SW 1271 (cell line): ENCODE measurements at regions not wholly inside any gene's neighbourhood (a gene's known extent, or its start where the extent isn't known, plus 50 kb on each side); places are given as distances from the start of the nearest gene placed in this dataset.

ENCODE experiments used
- DNase-seq, 2 experiments: peaks; one replicate each; lab custom pipeline; 2025; lab: John Stamatoyannopoulos, UW

GRCh38 chr11:115927823-115928329 is 423.7 kb upstream of the CADM1 start:
- DNase-seq, result no peak

GRCh38 chr11:115926601-115927000 is 422.4 kb upstream of the CADM1 start:
- DNase-seq, result no peak

- DNase-seq, result no peak
Observed at GRCh38 chr11:115926138-115926537, 421.9 kb upstream of the CADM1 start.

- DNase-seq, result no peak
Observed at GRCh38 chr11:115925568-115926090, 421.4 kb upstream of the CADM1 start.

- DNase-seq, result no peak
Observed at GRCh38 chr11:115924744-115925567, 420.7 kb upstream of the CADM1 start.

GRCh38 chr11:115922876-115923275 is 418.7 kb upstream of the CADM1 start:
- DNase-seq, result no peak

GRCh38 chr11:115921986-115922385 is 417.8 kb upstream of the CADM1 start:
- no peak for DNase-seq

- no peak for DNase-seq
Observed at GRCh38 chr11:115921540-115921939, 417.3 kb upstream of the CADM1 start.

- no peak for DNase-seq
Observed at GRCh38 chr11:115920841-115921480, 416.7 kb upstream of the CADM1 start.

- DNase-seq, result no peak
Observed at GRCh38 chr11:115920092-115920461, 415.9 kb upstream of the CADM1 start.

GRCh38 chr11:115919341-115920091 is 415.3 kb upstream of the CADM1 start:
- no peak for DNase-seq

- DNase-seq, result no peak
Observed at GRCh38 chr11:115918576-115918975, 414.4 kb upstream of the CADM1 start.

GRCh38 chr11:115916608-115917007 is 412.4 kb upstream of the CADM1 start:
- DNase-seq, result no peak

GRCh38 chr11:115912484-115912945 is 408.3 kb upstream of the CADM1 start:
- no peak for DNase-seq

- no peak for DNase-seq
Observed at GRCh38 chr11:115911613-115912346, 407.6 kb upstream of the CADM1 start.

- no peak for DNase-seq
Observed at GRCh38 chr11:115910379-115910778, 406.2 kb upstream of the CADM1 start.

- DNase-seq, result no peak
Observed at GRCh38 chr11:115906171-115906570, 402.0 kb upstream of the CADM1 start.

GRCh38 chr11:115905341-115906000 is 401.3 kb upstream of the CADM1 start:
- DNase-seq, result no peak

- no peak for DNase-seq
Observed at GRCh38 chr11:115903179-115903578, 399.0 kb upstream of the CADM1 start.

GRCh38 chr11:115901069-115901468 is 396.9 kb upstream of the CADM1 start:
- no peak for DNase-seq

- DNase-seq, result no peak
Observed at GRCh38 chr11:115900111-115900510, 395.9 kb upstream of the CADM1 start.
